HG03378 (cell line): ENCODE measurements at regions not wholly inside any gene's neighbourhood (a gene's known extent, or its start where the extent isn't known, plus 50 kb on each side); places are given as distances from the start of the nearest gene placed in this dataset.
"Not testable (repeated sequence)": the region's sequence is repeated elsewhere in the genome, so short reads cannot be mapped to it uniquely, and the experiment has no call there.

ENCODE experiments used
- ATAC-seq: cut with Tn5 transposase; IDR thresholded peaks from one replicate; pipeline ENCODE4 v1.9.1; 2021; ENCODE audit warnings: mild to moderate bottlenecking, moderate library complexity; ENCODE audit not compliant: unreplicated experiment

DNA sequence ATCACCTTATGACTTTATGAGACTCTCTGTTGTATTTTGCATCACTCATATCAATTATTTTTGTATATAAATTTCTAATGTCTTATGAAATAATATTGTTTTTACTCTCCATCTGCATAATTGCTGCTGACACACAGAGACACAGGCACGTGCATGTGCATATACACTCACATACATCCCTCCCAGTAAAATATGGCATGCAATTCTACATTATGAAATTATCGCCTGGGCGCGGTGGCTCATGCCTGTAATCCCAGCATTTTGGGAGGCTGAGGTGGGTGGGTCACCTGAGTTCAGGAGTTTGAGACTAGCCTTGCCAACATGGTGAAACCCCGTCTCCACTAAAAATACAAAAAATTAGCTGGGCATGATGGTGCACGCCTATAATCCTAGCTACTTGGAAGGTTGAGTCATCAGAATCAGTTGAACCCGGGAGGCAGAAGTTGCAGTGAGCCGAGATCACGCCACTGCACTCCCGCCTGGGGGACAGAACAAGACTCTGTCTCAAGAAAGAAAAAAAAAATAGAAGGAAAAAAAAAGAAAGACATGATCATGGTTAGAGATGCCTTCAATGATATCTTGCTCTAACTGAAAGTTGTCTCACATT, 96.7 kb upstream of the LUZP2 start:
- no peak for ATAC-seq

DNA sequence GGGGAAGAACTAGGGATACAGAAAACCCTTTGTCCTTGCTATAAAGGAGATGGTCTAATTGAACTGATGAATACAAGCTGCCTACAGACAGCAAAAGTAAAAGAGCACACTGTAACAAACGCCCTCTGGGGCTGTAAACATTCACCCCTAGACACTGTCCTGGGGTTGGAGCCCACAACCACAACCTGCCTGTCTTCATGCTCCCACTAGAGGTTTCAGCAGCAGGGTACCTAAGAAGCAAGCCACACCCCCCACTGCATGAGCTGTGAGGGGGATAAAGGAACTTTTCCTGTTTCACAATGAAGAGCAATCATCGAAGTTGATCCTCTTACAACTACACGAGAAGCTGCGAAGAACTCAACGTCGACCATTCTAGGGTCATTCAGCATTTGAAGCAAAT, 90.5 kb upstream of the LUZP2 start:
- no peak for ATAC-seq

DNA sequence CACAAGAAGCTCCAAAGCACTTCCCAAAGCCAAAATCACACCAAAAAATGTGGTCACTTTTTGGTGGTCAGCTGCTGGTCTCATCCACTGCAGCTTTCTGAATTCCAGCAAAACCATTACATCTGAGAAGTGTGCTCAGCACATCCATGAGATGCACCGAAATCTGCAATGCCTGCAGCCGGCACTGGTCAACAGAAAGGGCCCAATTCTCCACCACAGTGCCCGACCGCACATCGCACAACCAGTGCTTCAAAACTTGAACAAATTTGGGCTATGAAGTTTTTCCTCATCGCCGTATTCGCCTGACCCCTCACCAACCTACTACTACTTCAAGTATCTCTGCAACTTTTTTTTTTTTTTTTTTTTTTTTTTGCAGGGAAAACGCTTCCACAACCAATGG, 89.9 kb upstream of the LUZP2 start:
- ATAC-seq: no peak

DNA sequence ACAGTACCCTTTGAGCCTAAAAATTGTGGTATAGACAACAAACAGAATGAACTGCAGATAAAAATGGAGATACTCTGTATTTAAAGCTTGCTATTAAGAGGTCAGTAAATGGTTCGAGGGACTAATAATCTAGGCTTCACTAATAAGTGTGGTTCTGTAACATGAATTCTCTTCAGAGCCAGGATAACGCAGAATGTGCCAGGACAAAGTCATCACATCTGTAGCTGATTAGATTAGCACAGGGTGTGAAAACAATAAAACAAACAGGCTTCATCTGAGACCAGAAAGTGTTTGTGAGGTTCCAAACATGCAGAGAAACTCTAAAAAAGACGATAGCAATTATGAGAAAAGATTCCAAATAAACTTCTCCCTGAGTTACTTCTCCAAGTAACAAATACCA, 89.1 kb upstream of the LUZP2 start:
- ATAC-seq: no peak

DNA sequence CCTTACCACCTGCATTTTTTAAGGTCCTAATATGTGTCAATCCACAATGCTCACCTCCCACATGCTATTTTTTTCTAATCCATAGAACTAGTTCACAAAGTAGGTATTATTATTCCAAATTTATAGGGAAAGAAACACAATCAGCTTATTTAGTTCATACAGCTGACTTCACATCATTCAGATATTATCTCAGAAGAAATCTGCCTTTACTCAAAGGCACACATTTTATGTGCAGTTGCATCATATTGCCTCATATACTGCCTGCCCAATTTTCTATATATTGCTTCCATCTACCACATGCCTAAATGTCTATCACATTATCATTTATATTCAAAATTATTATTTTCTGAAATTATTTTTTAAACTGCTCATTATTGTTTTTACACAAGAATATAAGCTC, 88.7 kb upstream of the LUZP2 start:
- no peak for ATAC-seq

DNA sequence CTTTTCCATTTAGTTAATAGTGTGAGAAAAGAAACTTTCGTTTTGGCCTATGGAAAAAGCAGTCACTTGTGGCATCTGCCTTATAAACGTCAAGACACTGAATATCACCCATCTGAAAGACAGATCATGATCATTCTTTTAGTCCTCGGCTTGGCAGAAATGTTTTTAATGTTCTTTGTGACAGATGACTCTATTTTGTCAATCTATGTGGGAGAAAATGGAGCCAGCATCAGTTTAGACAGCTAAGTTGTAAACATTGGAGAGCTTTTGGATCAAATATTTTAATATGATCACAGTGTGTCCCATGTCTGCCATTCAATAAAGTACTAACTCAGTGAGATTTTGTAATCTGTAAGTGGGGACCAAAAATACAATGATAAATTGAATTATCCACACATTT, 85.1 kb upstream of the LUZP2 start:
- no peak for ATAC-seq

DNA sequence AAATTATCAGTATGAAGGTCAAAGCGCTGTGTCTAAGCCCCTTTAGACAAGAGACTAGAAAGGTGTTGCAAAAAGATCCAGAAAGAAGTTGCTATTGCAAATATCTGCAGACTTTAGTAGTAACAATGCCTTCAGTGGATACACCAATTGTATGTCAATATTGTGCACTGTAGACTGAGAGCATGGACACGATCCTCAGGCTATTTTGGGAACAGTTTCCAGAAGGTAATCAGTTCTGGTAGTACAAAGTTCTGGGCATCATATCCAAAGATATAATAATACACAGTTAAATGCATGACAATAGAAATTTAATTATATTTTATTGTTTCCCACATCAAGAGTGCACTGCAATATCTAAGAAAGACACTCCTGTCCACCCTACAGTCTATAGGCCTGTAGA, 84.1 kb upstream of the LUZP2 start:
- ATAC-seq: no peak

DNA sequence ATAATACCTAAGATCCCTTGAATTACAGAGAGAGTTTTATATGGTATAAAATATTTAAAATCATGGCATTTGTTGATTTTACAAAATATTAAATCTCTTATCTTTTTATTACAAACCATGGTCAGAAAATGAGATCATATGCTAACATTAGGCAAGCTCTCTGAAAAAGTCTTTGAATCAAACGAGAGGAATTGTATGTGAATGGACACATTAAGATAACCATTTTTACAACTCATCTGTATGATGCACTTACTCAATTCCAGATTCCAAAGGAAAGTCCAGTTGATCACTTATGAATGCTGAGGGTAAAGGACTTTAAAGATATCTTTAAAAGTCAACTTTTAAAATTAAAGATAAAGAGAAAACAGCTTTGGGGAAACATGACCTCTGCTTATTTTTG, 83.5 kb upstream of the LUZP2 start:
- ATAC-seq: no peak

DNA sequence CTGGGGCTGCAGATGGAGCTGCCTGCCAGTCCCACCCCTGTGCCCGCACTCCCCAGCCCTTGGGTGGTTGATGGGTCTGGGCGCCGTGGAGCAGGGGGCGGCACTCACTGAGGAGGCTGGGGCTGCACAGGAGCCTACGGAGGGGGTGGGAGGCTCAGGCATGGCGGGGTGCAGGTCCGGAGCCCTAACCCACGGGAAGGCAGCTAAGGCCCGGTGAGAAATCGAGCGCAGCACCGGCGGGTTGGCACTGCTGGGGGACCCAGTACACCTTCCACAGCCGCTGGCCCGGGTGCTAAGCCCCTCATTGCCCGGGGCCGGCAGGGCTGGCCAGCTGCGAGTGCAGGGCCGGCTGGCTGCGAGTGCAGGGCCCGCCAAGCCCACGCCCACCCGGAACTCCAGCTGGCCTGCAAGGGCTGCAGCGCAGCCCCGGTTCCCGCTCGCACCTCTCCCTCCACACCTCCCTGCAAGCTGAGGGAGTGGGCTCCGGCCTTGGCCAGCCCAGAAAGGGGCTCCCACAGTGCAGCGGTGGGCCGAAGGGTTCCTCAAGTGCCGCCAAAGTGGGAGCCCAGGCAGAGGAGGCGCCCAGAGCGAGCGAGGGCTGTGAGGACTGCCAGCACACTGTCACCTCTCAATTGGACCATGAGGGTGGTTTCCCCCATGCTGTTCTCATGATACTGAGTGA, 80.8 kb upstream of the LUZP2 start:
- not testable (repeated sequence) for ATAC-seq

DNA sequence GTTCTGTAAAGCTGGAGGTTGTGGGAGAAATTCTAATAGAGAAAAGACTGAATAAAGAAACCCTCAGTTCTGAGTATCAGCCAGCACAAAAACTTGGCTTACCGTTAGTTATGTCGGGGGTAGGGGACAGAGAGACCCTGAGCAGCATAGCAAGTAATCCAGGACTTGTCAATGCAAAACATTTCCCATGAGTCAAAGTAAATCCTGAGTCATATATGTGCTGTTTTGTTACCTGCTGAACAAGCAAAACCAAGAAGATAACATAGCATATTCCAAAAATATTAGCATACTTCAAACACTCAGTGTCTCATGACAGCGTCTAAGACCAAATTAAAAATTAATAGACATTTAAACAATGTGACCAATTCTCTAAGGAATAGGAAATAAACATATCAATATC, 75.1 kb upstream of the LUZP2 start:
- ATAC-seq: no peak

DNA sequence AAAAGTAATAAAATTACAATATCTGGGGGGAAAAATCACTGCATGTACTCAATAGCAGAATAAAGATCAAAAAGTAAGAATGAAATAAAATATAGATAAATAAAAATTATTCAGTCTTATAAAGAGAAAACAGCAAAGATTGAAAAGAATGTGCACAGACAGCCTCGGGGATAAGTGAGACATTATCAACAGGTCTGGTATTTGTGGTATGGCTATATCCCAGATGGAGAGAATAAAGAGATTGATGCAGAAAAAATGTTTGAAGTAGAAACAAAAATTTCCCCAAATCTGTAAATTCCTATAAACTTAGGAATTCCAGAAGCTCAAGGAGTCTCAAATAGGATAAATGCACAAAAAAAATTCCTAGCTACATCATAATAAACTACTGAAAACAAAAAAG, 74.5 kb upstream of the LUZP2 start:
- no peak for ATAC-seq

DNA sequence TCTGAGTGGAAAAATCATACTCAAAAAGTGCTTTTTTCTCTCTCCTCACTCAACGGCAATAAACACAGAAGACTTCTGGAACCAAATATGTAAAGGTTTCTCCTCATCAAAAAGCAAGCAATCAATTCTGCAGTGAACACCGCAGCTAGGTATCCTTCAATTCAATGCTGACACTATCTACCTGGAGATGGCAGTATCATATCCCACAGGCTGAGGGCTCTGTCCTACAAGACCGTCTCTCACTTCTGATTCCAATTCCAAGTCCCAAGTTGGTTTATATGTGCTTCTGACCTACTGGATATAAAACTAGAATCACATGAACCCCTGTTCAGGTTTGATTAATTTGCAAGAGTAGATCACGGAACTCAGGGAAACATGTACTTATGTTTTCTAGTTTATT, 59.7 kb upstream of the LUZP2 start:
- no peak for ATAC-seq
